GM10266 (cell line): ENCODE measurements at regions not wholly inside any gene's neighbourhood (a gene's known extent, or its start where the extent isn't known, plus 50 kb on each side); places are given as distances from the start of the nearest gene placed in this dataset.
"Not testable (repeated sequence)": the region's sequence is repeated elsewhere in the genome, so short reads cannot be mapped to it uniquely, and the experiment has no call there.

Experiments used
- DNase-seq: peaks from one replicate; pipeline ENCODE4 v3.0.0; 2012; ENCODE audit errors: extremely low spot score
- CTCF ChIP-seq: IDR thresholded peaks from 2 replicates; pipeline ENCODE4 v1.5.1; 2012; ENCODE audit warnings: mild to moderate bottlenecking, low read depth; ENCODE audit not compliant: control insufficient read depth, insufficient read depth; ENCODE audit errors: missing control alignments

- no peak for DNase-seq
- no peak for TF ChIP-seq CTCF
Observed at GRCh38 chr22:27075891-27076290, 418.5 kb downstream of the MIAT start.

GRCh38 chr22:27078064-27078463 is 420.7 kb downstream of the MIAT start:
- DNase-seq = not testable (repeated sequence)

GRCh38 chr22:27080036-27080578 is 422.7 kb downstream of the MIAT start:
- no peak for TF ChIP-seq CTCF
- DNase-seq = no peak

- no peak for DNase-seq
- TF ChIP-seq CTCF = no peak
Observed at GRCh38 chr22:27080863-27081262, 423.5 kb downstream of the MIAT start.

GRCh38 chr22:27083610-27084009 is 426.2 kb downstream of the MIAT start:
- no peak for TF ChIP-seq CTCF
- DNase-seq = no peak

- no peak for DNase-seq
- no peak for TF ChIP-seq CTCF
Observed at GRCh38 chr22:27084130-27084529, 426.7 kb downstream of the MIAT start.

- no peak for TF ChIP-seq CTCF
- DNase-seq = no peak
Observed at GRCh38 chr22:27086080-27087044, 429.0 kb downstream of the MIAT start.

- DNase-seq = no peak
- TF ChIP-seq CTCF = no peak
Observed at GRCh38 chr22:27087051-27087450, 429.7 kb downstream of the MIAT start.
